ENCODE measurements at regions not wholly inside any gene's neighbourhood (a gene's known extent, or its start where the extent isn't known, plus 50 kb on each side); places are given as distances from the start of the nearest gene placed in this dataset.

GRCh38 chr2:239520811-239521517 lies 120.1 kb upstream of the HDAC4 start:
- no peak for DNase-seq

GRCh38 chr2:239519921-239520585 lies 119.2 kb upstream of the HDAC4 start:
- no peak for DNase-seq

- no peak for DNase-seq
Observed at GRCh38 chr2:239519089-239519920, 118.5 kb upstream of the HDAC4 start.

- DNase-seq: no peak
Observed at GRCh38 chr2:239518286-239519088, 117.7 kb upstream of the HDAC4 start.

GRCh38 chr2:239517686-239518085 lies 116.9 kb upstream of the HDAC4 start:
- DNase-seq: no peak

GRCh38 chr2:239516954-239517305 lies 116.1 kb upstream of the HDAC4 start:
- no peak for DNase-seq

- DNase-seq: no peak
Observed at GRCh38 chr2:239516286-239516953, 115.6 kb upstream of the HDAC4 start.

- no peak for DNase-seq
Observed at GRCh38 chr2:239514754-239515530, 114.1 kb upstream of the HDAC4 start.

- no peak for DNase-seq
Observed at GRCh38 chr2:239512054-239512453, 111.2 kb upstream of the HDAC4 start.

GRCh38 chr2:239509373-239510143 lies 108.7 kb upstream of the HDAC4 start:
- DNase-seq: no peak

GRCh38 chr2:239508261-239508660 lies 107.4 kb upstream of the HDAC4 start:
- no peak for DNase-seq

GRCh38 chr2:239507576-239508258 lies 106.9 kb upstream of the HDAC4 start:
- no peak for DNase-seq

- no peak for DNase-seq
Observed at GRCh38 chr2:239506961-239507360, 106.1 kb upstream of the HDAC4 start.

- no peak for DNase-seq
Observed at GRCh38 chr2:239506101-239506857, 105.5 kb upstream of the HDAC4 start.

GRCh38 chr2:239504643-239505235 lies 103.9 kb upstream of the HDAC4 start:
- no peak for DNase-seq

GRCh38 chr2:239502430-239503186 lies 101.8 kb upstream of the HDAC4 start:
- DNase-seq: no peak

GRCh38 chr2:239500574-239501550 lies 100.0 kb upstream of the HDAC4 start:
- no peak for DNase-seq

Data from activated CD4-positive, alpha-beta T cell treated with anti-CD3 and anti-CD28 coated beads, Interleukin-10, Interleukin-2, amounts not matched to agents 100 ng/mL and 50 ng/mL, durations not matched to agents 16 hours and 8 hours (primary cell).